Right lobe of liver (tissue), 4 donors: ENCODE measurements at regions not wholly inside any gene's neighbourhood (a gene's known extent, or its start where the extent isn't known, plus 50 kb on each side); places are given as distances from the start of the nearest gene placed in this dataset.

Source experiments
- CTCF ChIP-seq, 4 donors: fragments of 200-600 bp in 3 of 4; fragments of 450-650 bp in 1 of 4; IDR thresholded peaks; one replicate each; pipeline versions ENCODE4 v1.5.1 to v1.8.0; 2016 to 2022; ENCODE audit warnings: antibody characterized with exemption in 4 of 4, mild to moderate bottlenecking in 2 of 4
- POLR2A ChIP-seq: fragments of 450-650 bp; IDR thresholded peaks from one replicate; pipeline ENCODE4 v1.6.1; 2017; ENCODE audit warnings: antibody characterized with exemption, mild to moderate bottlenecking
- donor health status: DM: no; HTN: no; CAD: no.
- donor health status: DM: no; HTN: no; CAD: no.
- donor health status: DM: no; HTN: yes; CAD: no.

DNA sequence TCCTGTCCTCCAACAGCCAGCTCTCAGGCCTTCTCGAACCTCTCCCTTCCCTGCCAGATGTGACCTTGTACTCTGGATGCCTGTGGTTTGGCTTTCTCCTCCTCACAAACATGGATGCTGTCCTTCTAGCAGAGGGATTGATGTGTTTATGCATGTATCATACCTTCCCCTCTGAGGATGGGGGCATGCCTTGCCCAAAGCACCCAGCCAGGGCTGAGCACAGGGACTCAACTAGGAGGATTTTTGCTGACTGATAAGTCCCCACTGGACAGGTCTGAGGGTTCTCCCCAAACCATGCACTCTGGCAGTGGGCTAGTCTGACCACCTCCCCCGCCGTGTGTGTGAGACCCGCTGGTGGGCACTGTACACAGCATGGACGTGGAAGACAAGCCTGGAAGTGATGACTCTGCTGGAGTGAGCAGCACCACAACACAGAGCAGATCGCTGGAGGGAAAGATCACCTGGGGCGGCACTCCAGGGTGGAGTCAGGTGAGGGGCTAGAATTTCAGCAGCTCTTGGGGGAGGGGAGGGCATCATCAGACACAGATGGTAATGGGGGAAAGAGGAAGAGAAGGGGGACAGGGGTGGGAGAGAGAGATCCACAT is 360.3 kb upstream of the ZNF507 start:
- TF ChIP-seq POLR2A (no peak), CTCF (IDR thresholded peaks at IDR 0.05) (no peak)
